HCT116 (cell line): ENCODE measurements at regions not wholly inside any gene's neighbourhood (a gene's known extent, or its start where the extent isn't known, plus 50 kb on each side); places are given as distances from the start of the nearest gene placed in this dataset.

Experiments used
- ATAC-seq: fragments of 200-7000 bp; cut with Tn5 transposase; 2 replicates; pipeline ENCODE4 v1.9.1; 2020; ENCODE audit warnings: mild to moderate bottlenecking, moderate library complexity
- BruUV-seq: library from RNA; stranded (reverse); fragments of 400-500 nt; replicated peaks from 2 replicates; lab custom pipeline; 2021; lab: Mats Ljungman, UMichigan
- CTCF ChIA-PET: fragments of 300-600 bp; sonication (Branson Sonifier 250); formaldehyde crosslinking; loops from one replicate; lab custom pipeline; 2021; ENCODE audit warnings: antibody characterized with exemption; lab: Charles Lee
- POLR2A ChIA-PET: fragments of 300-600, 350-600 bp; sonication (Branson Sonifier 250); formaldehyde crosslinking; loops from one replicate; lab custom pipeline; 2021; ENCODE audit warnings: antibody characterized with exemption; lab: Charles Lee
- RAD21 ChIA-PET, 2 experiments: fragments of 300-600 bp; sonication (Branson Sonifier 250); formaldehyde crosslinking; loops; one replicate each; lab custom pipeline; 2023; ENCODE audit warnings: low total read pairs in 2 of 2; ENCODE audit not compliant: uncharacterized antibody in 2 of 2, unreplicated experiment in 2 of 2, low non-redundant PET in 1 of 2; lab: Charles Lee
- DNase-seq: peaks from one replicate; pipeline ENCODE4 v3.0.0-alpha.2; 2010; ENCODE audit warnings: low read depth, low spot score
- H2AFZ ChIP-seq: fragments of 200-600 bp; shearing (Covaris generic), sonication (generic); 2 replicates; pipeline ENCODE4 v1.6.1; 2017; ENCODE audit warnings: low read depth, mixed run types, mixed read lengths, antibody characterized with exemption, low read length; ENCODE audit not compliant: poor library complexity, severe bottlenecking
- H3K27ac ChIP-seq: 2 replicates; pipeline ENCODE4 v1.5.1; 2012; ENCODE audit warnings: low read depth, low read length
- H3K27me3 ChIP-seq: fragments of 200-600 bp; sonication (generic); 2 replicates; pipeline ENCODE4 v1.6.1; 2016; ENCODE audit warnings: mixed run types, low read length, mixed read lengths; ENCODE audit not compliant: insufficient read depth
- H3K36me3 ChIP-seq, 2 experiments: fragments of 200-500 bp in 1 of 2; fragments of 200-600 bp in 1 of 2; sonication (Bioruptor generic) in 1 of 2; sonication (generic) in 1 of 2; 2 replicates each; pipeline versions ENCODE4 v1.5.1 to v1.6.1; 2014 to 2016; ENCODE audit warnings: low read length in 2 of 2, inconsistent platforms in 1 of 2, mixed read lengths in 1 of 2, mixed run types in 1 of 2; ENCODE audit not compliant: insufficient read depth in 2 of 2, control insufficient read depth in 1 of 2
- H3K4me1 ChIP-seq, 2 experiments: fragments of 200-600 bp in 1 of 2; sonication (generic) in 1 of 2; 2 replicates each; pipeline versions ENCODE4 v1.5.1 to v1.6.1; 2012 to 2017; ENCODE audit warnings: low read length in 2 of 2, inconsistent platforms in 1 of 2, mild to moderate bottlenecking in 1 of 2, mixed read lengths in 1 of 2, mixed run types in 1 of 2, moderate library complexity in 1 of 2; ENCODE audit not compliant: insufficient read depth in 2 of 2, control insufficient read depth in 1 of 2
- H3K4me2 ChIP-seq: fragments of 200-600 bp; sonication (generic); 2 replicates; pipeline ENCODE4 v1.6.1; 2017; ENCODE audit warnings: mixed run types, low read length, mixed read lengths
- H3K4me3 ChIP-seq, 2 experiments: fragments of 200-600 bp in 1 of 2; sonication (generic) in 1 of 2; replicated peaks in 1 of 2; 2 replicates each; pipeline ENCODE4 v1.5.1; 2011 to 2016; ENCODE audit warnings: low read length in 2 of 2, control low read depth in 1 of 2, low read depth in 1 of 2, mild to moderate bottlenecking in 1 of 2, mixed read lengths in 1 of 2, mixed run types in 1 of 2
- H3K79me2 ChIP-seq: fragments of 200-600 bp; sonication (generic); 2 replicates; pipeline ENCODE4 v1.6.1; 2017; ENCODE audit warnings: mild to moderate bottlenecking, mixed run types, low read length, moderate library complexity, mixed read lengths; ENCODE audit not compliant: insufficient read depth
- H3K9ac ChIP-seq: fragments of 200-600 bp; sonication (generic); 2 replicates; pipeline ENCODE4 v1.6.1; 2016; ENCODE audit warnings: low read length, mixed read lengths
- H3K9me2 ChIP-seq: fragments of 200-600 bp; sonication (generic), shearing (Covaris generic); 2 replicates; pipeline ENCODE4 v1.6.1; 2017; ENCODE audit warnings: mixed run types, mild to moderate bottlenecking, moderate library complexity; ENCODE audit not compliant: insufficient read depth
- H3K9me3 ChIP-seq, 2 experiments: fragments of 200-500 bp in 1 of 2; fragments of 200-600 bp in 1 of 2; sonication (Bioruptor generic) in 1 of 2; sonication (generic) in 1 of 2; 2 replicates each; pipeline ENCODE4 v1.6.1; 2014 to 2017; ENCODE audit warnings: low read length in 2 of 2, mixed read lengths in 2 of 2, inconsistent platforms in 1 of 2, low read depth in 1 of 2, mild to moderate bottlenecking in 1 of 2, mixed run types in 1 of 2, moderate library complexity in 1 of 2; ENCODE audit not compliant: control insufficient read depth in 1 of 2, insufficient read depth in 1 of 2
- H4K20me1 ChIP-seq: fragments of 200-600 bp; sonication (generic), shearing (Covaris generic); 2 replicates; pipeline ENCODE4 v1.6.1; 2017; ENCODE audit warnings: mixed run types, mild to moderate bottlenecking, moderate library complexity; ENCODE audit not compliant: insufficient read depth
- CBX3 ChIP-seq: IDR thresholded peaks from 2 replicates; pipeline ENCODE4 v1.6.1; 2012; ENCODE audit warnings: low read depth
- CEBPB ChIP-seq: IDR thresholded peaks from 2 replicates; pipeline ENCODE4 v1.6.1; 2012; ENCODE audit warnings: low read depth
- EGR1 ChIP-seq: IDR thresholded peaks from 2 replicates; pipeline ENCODE4 v1.6.1; 2012; ENCODE audit warnings: low read depth
- ELF1 ChIP-seq: IDR thresholded peaks from 2 replicates; pipeline ENCODE4 v1.6.1; 2012; ENCODE audit warnings: low read depth, borderline replicate concordance
- FOSL1 ChIP-seq: IDR thresholded peaks from 2 replicates; pipeline ENCODE4 v1.6.1; 2012; ENCODE audit warnings: low read depth
- MAX ChIP-seq: IDR thresholded peaks from 2 replicates; pipeline ENCODE4 v1.6.1; 2012
- POLR2A ChIP-seq: IDR thresholded peaks from 2 replicates; pipeline ENCODE4 v1.7.0; 2011; ENCODE audit warnings: borderline replicate concordance; ENCODE audit not compliant: insufficient read depth, insufficient read length; ENCODE audit errors: extremely low read depth
- RAD21 ChIP-seq: IDR thresholded peaks from 2 replicates; pipeline ENCODE4 v1.6.1; 2012; ENCODE audit warnings: low read depth, mild to moderate bottlenecking
- SP1 ChIP-seq: IDR thresholded peaks from 2 replicates; pipeline ENCODE4 v1.6.1; 2012; ENCODE audit warnings: low read depth
- TCF7L2 ChIP-seq: IDR thresholded peaks from 2 replicates; pipeline ENCODE4 v1.7.0; 2011; ENCODE audit warnings: borderline replicate concordance, inconsistent platforms; ENCODE audit not compliant: insufficient read depth, insufficient read length; ENCODE audit errors: extremely low read depth
- YY1 ChIP-seq: IDR thresholded peaks from 2 replicates; pipeline ENCODE4 v1.6.1; 2011; ENCODE audit warnings: low read length, low read depth, moderate library complexity, mild to moderate bottlenecking; ENCODE audit not compliant: insufficient replicate concordance; ENCODE audit errors: extremely low read depth
- ZBTB33 ChIP-seq: IDR thresholded peaks from 2 replicates; pipeline ENCODE4 v1.6.1; 2011; ENCODE audit warnings: mild to moderate bottlenecking, low read length, moderate library complexity; ENCODE audit not compliant: insufficient replicate concordance; ENCODE audit errors: extremely low read depth
- ZFX ChIP-seq: fragments of 450-650 bp; IDR thresholded peaks from 2 replicates; pipeline ENCODE4 v1.6.1; 2017
- ZNF274 ChIP-seq: fragments of 200-500 bp; sonication (Bioruptor generic); IDR thresholded peaks from 2 replicates; pipeline ENCODE4 v1.6.1; 2014; ENCODE audit warnings: mild to moderate bottlenecking, low read depth, low read length, inconsistent platforms
- intact Hi-C: fragments of 100-400 bp; cut with micrococcal nuclease; formaldehyde crosslinking; loops from 2 replicates; pipeline ENCODE4 v1.10.0; 2022
- TF ChIP-seq, protein P1 (sequence below): IDR thresholded peaks from 2 replicates; pipeline ENCODE4 v1.6.1; 2012; ENCODE audit warnings: low read depth
- TF ChIP-seq, protein P2 (sequence below), 3 experiments: fragments of 200-600 bp in 1 of 3; sonication (generic) in 1 of 3; IDR thresholded peaks in 2 of 3; conservative IDR thresholded peaks in 1 of 3; 2 replicates each; pipeline ENCODE4 v1.5.1; 2012 to 2017; ENCODE audit warnings: low read depth in 2 of 3, low read length in 2 of 3, antibody characterized with exemption in 1 of 3, borderline replicate concordance in 1 of 3, control low read depth in 1 of 3, mild to moderate bottlenecking in 1 of 3, mixed read lengths in 1 of 3, mixed run types in 1 of 3, moderate library complexity in 1 of 3; ENCODE audit not compliant: insufficient read depth in 1 of 3

GRCh38 chr4:184895012-184895695 is 69.4 kb upstream of the ACSL1 start:
- CTCF ChIA-PET, result no interaction called here

More at GRCh38 chr4:184895012-184895695, 69.4 kb upstream of the ACSL1 start:
- no peak for TF ChIP-seq ZNF274
- no peak for TF ChIP-seq ZBTB33
- TF ChIP-seq TCF7L2, result no peak
- no peak for TF ChIP-seq POLR2A
- TF ChIP-seq, protein P1, sequence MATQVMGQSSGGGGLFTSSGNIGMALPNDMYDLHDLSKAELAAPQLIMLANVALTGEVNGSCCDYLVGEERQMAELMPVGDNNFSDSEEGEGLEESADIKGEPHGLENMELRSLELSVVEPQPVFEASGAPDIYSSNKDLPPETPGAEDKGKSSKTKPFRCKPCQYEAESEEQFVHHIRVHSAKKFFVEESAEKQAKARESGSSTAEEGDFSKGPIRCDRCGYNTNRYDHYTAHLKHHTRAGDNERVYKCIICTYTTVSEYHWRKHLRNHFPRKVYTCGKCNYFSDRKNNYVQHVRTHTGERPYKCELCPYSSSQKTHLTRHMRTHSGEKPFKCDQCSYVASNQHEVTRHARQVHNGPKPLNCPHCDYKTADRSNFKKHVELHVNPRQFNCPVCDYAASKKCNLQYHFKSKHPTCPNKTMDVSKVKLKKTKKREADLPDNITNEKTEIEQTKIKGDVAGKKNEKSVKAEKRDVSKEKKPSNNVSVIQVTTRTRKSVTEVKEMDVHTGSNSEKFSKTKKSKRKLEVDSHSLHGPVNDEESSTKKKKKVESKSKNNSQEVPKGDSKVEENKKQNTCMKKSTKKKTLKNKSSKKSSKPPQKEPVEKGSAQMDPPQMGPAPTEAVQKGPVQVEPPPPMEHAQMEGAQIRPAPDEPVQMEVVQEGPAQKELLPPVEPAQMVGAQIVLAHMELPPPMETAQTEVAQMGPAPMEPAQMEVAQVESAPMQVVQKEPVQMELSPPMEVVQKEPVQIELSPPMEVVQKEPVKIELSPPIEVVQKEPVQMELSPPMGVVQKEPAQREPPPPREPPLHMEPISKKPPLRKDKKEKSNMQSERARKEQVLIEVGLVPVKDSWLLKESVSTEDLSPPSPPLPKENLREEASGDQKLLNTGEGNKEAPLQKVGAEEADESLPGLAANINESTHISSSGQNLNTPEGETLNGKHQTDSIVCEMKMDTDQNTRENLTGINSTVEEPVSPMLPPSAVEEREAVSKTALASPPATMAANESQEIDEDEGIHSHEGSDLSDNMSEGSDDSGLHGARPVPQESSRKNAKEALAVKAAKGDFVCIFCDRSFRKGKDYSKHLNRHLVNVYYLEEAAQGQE, result no peak
- no peak for TF ChIP-seq FOSL1
- TF ChIP-seq ELF1, result no peak
- no peak for TF ChIP-seq CEBPB
- TF ChIP-seq ZFX, result no peak
- TF ChIP-seq SP1, result no peak
- no peak for TF ChIP-seq RAD21
- TF ChIP-seq, protein P2, sequence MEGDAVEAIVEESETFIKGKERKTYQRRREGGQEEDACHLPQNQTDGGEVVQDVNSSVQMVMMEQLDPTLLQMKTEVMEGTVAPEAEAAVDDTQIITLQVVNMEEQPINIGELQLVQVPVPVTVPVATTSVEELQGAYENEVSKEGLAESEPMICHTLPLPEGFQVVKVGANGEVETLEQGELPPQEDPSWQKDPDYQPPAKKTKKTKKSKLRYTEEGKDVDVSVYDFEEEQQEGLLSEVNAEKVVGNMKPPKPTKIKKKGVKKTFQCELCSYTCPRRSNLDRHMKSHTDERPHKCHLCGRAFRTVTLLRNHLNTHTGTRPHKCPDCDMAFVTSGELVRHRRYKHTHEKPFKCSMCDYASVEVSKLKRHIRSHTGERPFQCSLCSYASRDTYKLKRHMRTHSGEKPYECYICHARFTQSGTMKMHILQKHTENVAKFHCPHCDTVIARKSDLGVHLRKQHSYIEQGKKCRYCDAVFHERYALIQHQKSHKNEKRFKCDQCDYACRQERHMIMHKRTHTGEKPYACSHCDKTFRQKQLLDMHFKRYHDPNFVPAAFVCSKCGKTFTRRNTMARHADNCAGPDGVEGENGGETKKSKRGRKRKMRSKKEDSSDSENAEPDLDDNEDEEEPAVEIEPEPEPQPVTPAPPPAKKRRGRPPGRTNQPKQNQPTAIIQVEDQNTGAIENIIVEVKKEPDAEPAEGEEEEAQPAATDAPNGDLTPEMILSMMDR (IDR thresholded peaks at IDR 0.05 in 2 of 3, conservative IDR thresholded peaks at IDR 0.05 in 1 of 3; ENCODE audit: borderline replicate concordance in 1 of 3, insufficient read depth in 1 of 3, low read depth in 2 of 3, low read length in 2 of 3), result no peak
- TF ChIP-seq CBX3, result no peak
- TF ChIP-seq YY1, result no peak
- no peak for TF ChIP-seq EGR1
- no peak for TF ChIP-seq MAX
- Histone ChIP-seq H2AFZ (no peak overlapping the region), H3K4me1 (no peaks in the 10 kb centered on the region), H3K27ac (no peak overlapping the region), H3K9me3 (no peaks in the 10 kb centered on the region), H3K4me3 (no peak overlapping the region), H3K79me2 (no peaks in the 10 kb centered on the region), H3K36me3 (no peaks in the 10 kb centered on the region), H3K9me2 (no peaks in the 10 kb centered on the region; the same call in 1 of the 2 replicates), H3K9ac (no peak overlapping the region), H4K20me1 (no peaks in the 10 kb centered on the region), H3K4me2 (no peak overlapping the region), H3K27me3 (no peaks in the 10 kb centered on the region)
- ATAC-seq (no peak), DNase-seq (no peak)
- no TSS peak for BruUV-seq
- intact Hi-C loops, result no loop called here
- POLR2A ChIA-PET, result no interaction called here
- RAD21 ChIA-PET, result no interaction called here
